IgD-negative memory B cell (primary cell): ENCODE measurements at regions not wholly inside any gene's neighbourhood (a gene's known extent, or its start where the extent isn't known, plus 50 kb on each side); places are given as distances from the start of the nearest gene placed in this dataset.

Experiments
- H3K27ac Mint-ChIP-seq, 3 donors: one replicate each; pipeline ENCODE4 v1.8.0; 2020 to 2022; ENCODE audit warnings: mild to moderate bottlenecking in 3 of 3, mixed read lengths in 3 of 3, moderate library complexity in 1 of 3
- H3K27me3 Mint-ChIP-seq: one replicate; pipeline ENCODE4 v1.8.0; 2021; ENCODE audit warnings: mixed read lengths
- H3K36me3 Mint-ChIP-seq: one replicate; pipeline ENCODE4 v1.8.0; 2020; ENCODE audit warnings: mild to moderate bottlenecking, mixed read lengths
- H3K4me1 Mint-ChIP-seq, 3 donors: one replicate each; pipeline ENCODE4 v1.8.0; 2020 to 2022; ENCODE audit warnings: mixed read lengths in 3 of 3, mild to moderate bottlenecking in 1 of 3
- H3K4me3 Mint-ChIP-seq, 4 donors: one replicate each; pipeline ENCODE4 v1.8.0; 2020 to 2022; ENCODE audit warnings: mild to moderate bottlenecking in 4 of 4, mixed read lengths in 4 of 4, moderate library complexity in 3 of 4
- H3K9me3 Mint-ChIP-seq, 3 donors: one replicate each; pipeline ENCODE4 v1.8.0; 2020 to 2021; ENCODE audit warnings: mixed read lengths in 3 of 3, mild to moderate bottlenecking in 1 of 3

- H3K4me3 Mint-ChIP-seq, result no peak overlapping the region
- peaks cover 14 to 16% (median 15%) of the 10 kb centered on the region in 3 donors for H3K4me1 Mint-ChIP-seq
- H3K27me3 Mint-ChIP-seq, result peaks cover 5% of the 10 kb centered on the region
- H3K27ac Mint-ChIP-seq, result no peak overlapping the region
- H3K9me3 Mint-ChIP-seq, result no peaks in the 10 kb centered on the region
- H3K36me3 Mint-ChIP-seq, result no peaks in the 10 kb centered on the region
Measured at GRCh38 chr6:131372535-131372934, 200.5 kb upstream of the ARG1 start.

DNA sequence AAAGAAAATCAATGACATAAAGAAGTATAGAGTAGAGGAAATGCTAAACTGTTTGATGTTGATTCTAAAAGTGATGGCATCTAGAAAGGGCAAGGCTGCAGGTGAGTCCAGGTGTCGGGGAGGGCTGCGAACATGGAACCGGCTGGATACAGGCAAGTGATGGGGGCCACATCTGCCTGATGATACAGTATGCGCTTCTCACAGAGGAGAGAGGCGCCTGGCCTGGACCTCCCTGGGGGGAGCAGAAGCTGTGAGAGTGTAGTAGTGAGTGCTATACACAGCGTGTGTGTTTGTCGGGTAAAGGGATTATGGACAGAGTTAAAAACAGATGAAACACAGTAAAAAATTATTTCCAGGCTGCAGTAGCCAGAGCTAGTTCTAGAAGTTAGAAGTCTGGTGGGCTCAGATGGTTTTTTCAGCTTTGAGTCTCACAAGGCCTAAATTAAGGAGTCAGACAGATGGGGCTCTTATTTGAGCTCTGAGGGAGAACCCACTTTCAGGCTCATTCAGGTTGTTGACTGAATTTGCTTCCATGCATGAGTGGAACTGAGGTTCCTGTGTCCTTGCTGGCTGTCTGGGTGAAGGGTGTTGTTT, 195.8 kb upstream of the ARG1 start:
- Mint-ChIP-seq H3K36me3 (no peaks in the 10 kb centered on the region), H3K27ac (peak overlapping the region in 1 of 3 donors; percentile 85), H3K27me3 (peaks cover 5% of the 10 kb centered on the region), H3K9me3 (no peaks in the 10 kb centered on the region), H3K4me1 (peaks cover 0 to 4% (median 3%) of the 10 kb centered on the region in 3 donors), H3K4me3 (no peak overlapping the region)

DNA sequence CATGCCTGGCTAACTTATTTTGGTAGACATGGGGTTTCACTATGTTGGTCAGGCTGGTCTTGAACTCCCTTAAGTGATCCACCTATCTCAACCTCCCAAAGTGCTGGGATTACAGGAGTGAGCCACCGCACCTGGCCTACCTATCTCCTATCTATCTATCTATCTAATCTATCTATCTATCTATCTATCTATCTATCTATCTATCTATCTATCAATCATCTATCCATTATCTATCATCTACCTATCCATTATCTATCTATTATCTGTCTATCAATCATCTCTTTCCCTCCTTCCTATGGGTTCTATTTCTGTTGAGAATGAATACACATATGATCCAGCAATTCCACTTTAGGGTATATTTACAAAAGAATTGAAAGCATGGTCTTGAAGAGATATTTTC, 194.2 kb upstream of the ARG1 start:
- no peaks in the 10 kb centered on the region for H3K9me3 Mint-ChIP-seq
- no peak overlapping the region for H3K27ac Mint-ChIP-seq
- H3K27me3 Mint-ChIP-seq, result peaks cover 2% of the 10 kb centered on the region
- no peak overlapping the region for H3K4me3 Mint-ChIP-seq
- no peaks in the 10 kb centered on the region for H3K36me3 Mint-ChIP-seq
- peaks cover 0 to 4% (median 1%) of the 10 kb centered on the region in 3 donors for H3K4me1 Mint-ChIP-seq

GRCh38 chr6:131379948-131380347, 193.1 kb upstream of the ARG1 start:
- H3K27me3 Mint-ChIP-seq, result peaks cover 2% of the 10 kb centered on the region
- H3K27ac Mint-ChIP-seq, result no peak overlapping the region
- H3K36me3 Mint-ChIP-seq, result no peaks in the 10 kb centered on the region
- no peak overlapping the region for H3K4me3 Mint-ChIP-seq
- peaks cover 0 to 4% (median 1%) of the 10 kb centered on the region in 3 donors for H3K4me1 Mint-ChIP-seq
- H3K9me3 Mint-ChIP-seq, result peaks cover 0 to under 1% (median 0%) of the 10 kb centered on the region in 3 donors

DNA sequence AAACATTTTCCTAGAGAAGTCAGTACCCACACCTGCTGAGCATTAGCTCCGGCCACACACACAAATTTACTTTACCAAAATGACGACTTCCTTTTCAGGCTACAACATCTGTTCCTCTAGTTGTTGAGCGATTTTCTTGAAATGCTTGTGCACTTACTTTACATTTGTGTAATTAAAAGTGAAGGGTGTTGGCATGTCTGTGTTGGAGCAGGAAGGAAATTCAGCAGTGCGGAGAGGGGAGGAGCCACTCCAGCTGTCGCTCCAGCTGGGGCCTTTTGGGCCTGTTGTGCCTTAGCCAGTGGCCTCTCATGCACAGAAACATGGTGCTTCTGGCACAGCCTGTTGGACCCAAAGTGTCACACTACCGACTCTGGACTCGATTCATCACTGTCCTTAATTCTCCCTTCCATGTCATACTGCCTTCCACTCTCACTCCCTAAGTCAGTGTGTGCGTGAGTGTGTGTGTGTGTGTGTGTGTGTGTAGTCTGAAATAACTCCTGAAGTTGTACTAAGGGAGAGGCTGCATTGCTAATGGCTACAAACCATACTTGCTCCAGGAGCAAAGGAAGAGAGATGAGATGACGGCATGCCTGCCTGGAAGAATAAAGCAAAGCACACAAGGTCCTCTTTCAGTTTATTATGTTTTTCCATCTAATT, 191.8 kb upstream of the ARG1 start:
- no peak overlapping the region for H3K4me3 Mint-ChIP-seq
- peaks cover 0 to 4% (median 1%) of the 10 kb centered on the region in 3 donors for H3K4me1 Mint-ChIP-seq
- H3K36me3 Mint-ChIP-seq, result no peaks in the 10 kb centered on the region
- H3K27ac Mint-ChIP-seq, result no peak overlapping the region
- H3K9me3 Mint-ChIP-seq, result peaks cover 0 to 4% (median 0%) of the 10 kb centered on the region in 3 donors
- peaks cover 2% of the 10 kb centered on the region for H3K27me3 Mint-ChIP-seq

GRCh38 chr6:131381709-131382093, 191.3 kb upstream of the ARG1 start:
- H3K27ac Mint-ChIP-seq, result peak overlapping the region in 1 of 3 donors; percentile 5
- H3K4me1 Mint-ChIP-seq, result peaks cover 0 to 4% (median 1%) of the 10 kb centered on the region in 3 donors
- peaks cover 0 to 4% (median 0%) of the 10 kb centered on the region in 3 donors for H3K9me3 Mint-ChIP-seq
- no peaks in the 10 kb centered on the region for H3K36me3 Mint-ChIP-seq
- no peak overlapping the region for H3K4me3 Mint-ChIP-seq
- peaks cover 4% of the 10 kb centered on the region for H3K27me3 Mint-ChIP-seq

DNA sequence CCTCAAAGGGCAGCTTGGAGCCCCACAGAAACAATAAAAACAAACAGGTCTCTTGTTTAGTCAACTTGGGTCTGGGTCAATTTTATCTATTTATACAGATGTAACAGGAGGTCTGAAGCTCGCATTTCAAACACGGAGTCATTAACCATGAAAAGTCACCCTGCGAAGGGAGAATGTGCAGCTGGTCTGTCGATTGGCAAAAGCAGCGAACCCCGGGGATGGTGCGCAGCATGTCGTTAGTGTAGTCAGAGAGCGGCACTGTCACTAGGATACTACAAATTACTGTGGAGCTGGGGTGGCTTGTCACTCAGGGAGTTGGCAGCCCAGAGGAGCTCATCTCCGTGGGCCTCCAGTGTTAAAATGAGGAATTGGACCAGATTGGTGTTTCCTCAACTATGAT, 190.4 kb upstream of the ARG1 start:
- Mint-ChIP-seq H3K4me1 (peaks cover 0 to 4% (median 1%) of the 10 kb centered on the region in 3 donors), H3K27me3 (peaks cover 4% of the 10 kb centered on the region), H3K36me3 (no peaks in the 10 kb centered on the region), H3K4me3 (no peak overlapping the region), H3K27ac (no peak overlapping the region), H3K9me3 (peaks cover 0 to 4% (median 0%) of the 10 kb centered on the region in 3 donors)

- H3K9me3 Mint-ChIP-seq, result peaks cover 0 to 4% (median 0%) of the 10 kb centered on the region in 3 donors
- H3K27ac Mint-ChIP-seq, result no peak overlapping the region
- peaks cover 4% of the 10 kb centered on the region for H3K27me3 Mint-ChIP-seq
- no peaks in the 10 kb centered on the region for H3K36me3 Mint-ChIP-seq
- H3K4me1 Mint-ChIP-seq, result peaks cover 0 to 4% (median 1%) of the 10 kb centered on the region in 3 donors
- H3K4me3 Mint-ChIP-seq, result no peak overlapping the region
Measured at GRCh38 chr6:131383421-131384411, 189.3 kb upstream of the ARG1 start.

GRCh38 chr6:131387562-131388447, 185.2 kb upstream of the ARG1 start:
- Mint-ChIP-seq H3K9me3 (peaks cover 0 to 4% (median 0%) of the 10 kb centered on the region in 3 donors), H3K27ac (no peak overlapping the region), H3K27me3 (peaks cover 5% of the 10 kb centered on the region), H3K4me1 (no peaks in the 10 kb centered on the region), H3K36me3 (no peaks in the 10 kb centered on the region), H3K4me3 (no peak overlapping the region)

DNA sequence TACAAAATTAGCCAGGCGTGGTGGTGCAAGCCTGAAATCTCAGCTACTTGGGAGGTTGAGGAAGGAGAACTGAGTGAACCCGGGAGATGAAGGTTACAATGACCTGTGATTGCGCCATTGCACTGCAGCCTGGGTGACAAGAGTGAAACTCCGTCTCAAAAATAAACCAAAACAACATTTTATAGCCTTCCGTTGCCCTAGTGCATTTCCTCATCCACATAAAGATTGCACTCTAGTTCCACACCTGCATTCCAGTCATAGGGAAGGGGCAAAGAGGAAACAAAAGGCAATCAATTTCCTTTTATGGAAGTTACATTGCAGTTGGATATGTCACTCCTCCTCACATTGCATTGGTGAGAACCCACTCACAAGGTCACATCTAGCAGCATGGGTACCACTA, 182.7 kb upstream of the ARG1 start:
- Mint-ChIP-seq H3K27ac (no peak overlapping the region), H3K4me3 (no peak overlapping the region), H3K4me1 (no peaks in the 10 kb centered on the region), H3K9me3 (peaks cover 0 to 4% (median 2%) of the 10 kb centered on the region in 3 donors), H3K36me3 (no peaks in the 10 kb centered on the region), H3K27me3 (peaks cover 9% of the 10 kb centered on the region)

- H3K4me1 Mint-ChIP-seq, result no peaks in the 10 kb centered on the region
- H3K27me3 Mint-ChIP-seq, result peaks cover 8% of the 10 kb centered on the region
- no peaks in the 10 kb centered on the region for H3K36me3 Mint-ChIP-seq
- H3K9me3 Mint-ChIP-seq, result peaks cover 0 to 4% (median 2%) of the 10 kb centered on the region in 3 donors
- no peak overlapping the region for H3K27ac Mint-ChIP-seq
- H3K4me3 Mint-ChIP-seq, result no peak overlapping the region
Measured at GRCh38 chr6:131391116-131391515, 181.9 kb upstream of the ARG1 start.

DNA sequence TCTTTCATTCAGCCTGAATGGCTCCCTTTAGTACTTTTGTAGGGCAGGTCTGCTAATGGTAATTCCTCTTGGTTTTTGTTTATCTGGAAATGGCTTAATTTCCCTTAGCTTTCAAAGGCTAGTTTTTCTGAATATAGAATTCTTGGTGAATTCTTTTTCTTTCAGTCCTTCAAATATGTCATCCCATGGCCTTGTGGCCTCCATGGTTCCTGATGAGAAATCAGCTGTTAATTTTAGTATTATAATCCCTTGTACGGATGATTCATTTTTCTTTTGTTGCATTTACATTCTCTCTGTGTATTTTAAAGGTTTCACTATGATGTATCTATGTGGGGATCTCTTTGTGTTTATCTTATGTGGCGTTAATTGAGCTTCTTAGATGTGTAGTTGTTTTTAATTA, 179.6 kb upstream of the ARG1 start:
- H3K9me3 Mint-ChIP-seq, result peaks cover 0 to 4% (median 2%) of the 10 kb centered on the region in 3 donors
- H3K36me3 Mint-ChIP-seq, result no peaks in the 10 kb centered on the region
- peak overlapping the region in 1 of 3 donors; percentile 34 for H3K27ac Mint-ChIP-seq
- no peaks in the 10 kb centered on the region for H3K4me1 Mint-ChIP-seq
- H3K27me3 Mint-ChIP-seq, result peaks cover 6% of the 10 kb centered on the region
- no peak overlapping the region for H3K4me3 Mint-ChIP-seq

DNA sequence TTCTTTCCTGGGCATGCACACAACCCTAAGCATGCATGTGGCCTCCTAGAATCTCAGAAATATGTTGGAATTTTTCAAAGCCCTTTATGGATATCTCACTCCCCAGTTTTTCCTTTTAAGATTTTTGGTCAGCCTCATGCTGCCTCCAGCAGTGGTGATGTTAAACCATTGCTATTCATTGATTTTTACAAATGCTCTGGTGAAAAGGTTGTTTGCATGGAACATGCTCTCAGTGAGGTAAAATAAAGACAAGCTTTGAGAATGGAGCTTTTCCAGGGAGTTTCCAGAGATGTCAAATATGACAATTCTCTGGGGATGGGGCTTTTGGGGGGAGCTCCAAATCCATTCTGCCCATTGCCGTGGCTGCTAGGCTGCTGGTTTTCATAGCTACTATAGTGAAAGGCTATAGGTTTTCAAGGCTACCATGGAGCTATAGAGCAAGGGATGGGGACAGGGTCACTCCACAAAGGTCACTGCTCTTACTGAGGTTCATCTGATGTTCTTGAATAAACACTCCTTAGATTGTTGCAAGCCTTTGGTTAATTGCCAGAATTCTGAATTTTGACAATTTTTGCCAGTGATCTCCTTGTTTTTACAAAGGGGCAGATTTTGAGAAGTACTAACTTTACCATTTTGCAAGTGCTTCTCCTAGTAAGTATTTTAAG, 178.1 kb upstream of the ARG1 start:
- Mint-ChIP-seq H3K9me3 (peaks cover 0 to 4% (median 2%) of the 10 kb centered on the region in 3 donors), H3K36me3 (no peaks in the 10 kb centered on the region), H3K27ac (no peak overlapping the region), H3K4me1 (peaks cover 0 to 3% (median 0%) of the 10 kb centered on the region in 3 donors), H3K4me3 (no peak overlapping the region), H3K27me3 (peaks cover 6% of the 10 kb centered on the region)

GRCh38 chr6:131398176-131398575, 174.8 kb upstream of the ARG1 start:
- Mint-ChIP-seq H3K4me1 (peaks cover 0 to 3% (median 0%) of the 10 kb centered on the region in 3 donors), H3K36me3 (no peaks in the 10 kb centered on the region), H3K9me3 (peaks cover 0 to 13% (median 2%) of the 10 kb centered on the region in 3 donors), H3K4me3 (no peak overlapping the region), H3K27me3 (peaks cover 5% of the 10 kb centered on the region), H3K27ac (no peak overlapping the region)
